Mesenteric fat pad (tissue), 1 donor: ENCODE measurements at regions not wholly inside any gene's neighbourhood (a gene's known extent, or its start where the extent isn't known, plus 50 kb on each side); places are given as distances from the start of the nearest gene placed in this dataset.

Experiments used
- DNase-seq: peaks from one replicate; pipeline ENCODE4 v3.0.0-alpha.2; 2020; ENCODE audit warnings: low spot score
- donor health status: DM: yes; HTN: yes; CAD: no.

- no peak for DNase-seq
Observed at GRCh38 chr13:90374168-90374567, 973.3 kb upstream of the MIR17HG start.

- DNase-seq, result no peak
Observed at GRCh38 chr13:90375851-90376250, 971.6 kb upstream of the MIR17HG start.

- no peak for DNase-seq
Observed at GRCh38 chr13:90382425-90382824, 965.1 kb upstream of the MIR17HG start.

- no peak for DNase-seq
Observed at GRCh38 chr13:90385781-90386489, 961.6 kb upstream of the MIR17HG start.

GRCh38 chr13:90388887-90389452 lies 958.5 kb upstream of the MIR17HG start:
- DNase-seq, result no peak

- DNase-seq, result no peak
Observed at GRCh38 chr13:90389537-90389936, 958.0 kb upstream of the MIR17HG start.

GRCh38 chr13:90393408-90393807 lies 954.1 kb upstream of the MIR17HG start:
- no peak for DNase-seq

- no peak for DNase-seq
Observed at GRCh38 chr13:90395348-90395747, 952.1 kb upstream of the MIR17HG start.

GRCh38 chr13:90395846-90396245 lies 951.6 kb upstream of the MIR17HG start:
- DNase-seq, result no peak

GRCh38 chr13:90396266-90396665 lies 951.2 kb upstream of the MIR17HG start:
- DNase-seq, result no peak

GRCh38 chr13:90397503-90397902 lies 950.0 kb upstream of the MIR17HG start:
- DNase-seq, result no peak

- no peak for DNase-seq
Observed at GRCh38 chr13:90400372-90400771, 947.1 kb upstream of the MIR17HG start.

GRCh38 chr13:90401150-90401549 lies 946.3 kb upstream of the MIR17HG start:
- no peak for DNase-seq

GRCh38 chr13:90402102-90402501 lies 945.4 kb upstream of the MIR17HG start:
- no peak for DNase-seq

GRCh38 chr13:90402613-90403012 lies 944.9 kb upstream of the MIR17HG start:
- no peak for DNase-seq

- DNase-seq, result no peak
Observed at GRCh38 chr13:90403330-90404082, 944.0 kb upstream of the MIR17HG start.

- no peak for DNase-seq
Observed at GRCh38 chr13:90405301-90405700, 942.2 kb upstream of the MIR17HG start.

GRCh38 chr13:90412980-90413379 lies 934.5 kb upstream of the MIR17HG start:
- DNase-seq, result no peak

GRCh38 chr13:90413548-90413947 lies 933.9 kb upstream of the MIR17HG start:
- DNase-seq, result no peak

GRCh38 chr13:90414691-90415596 lies 932.5 kb upstream of the MIR17HG start:
- no peak for DNase-seq

GRCh38 chr13:90415902-90416301 lies 931.6 kb upstream of the MIR17HG start:
- no peak for DNase-seq
